HepG2 (cell line): ENCODE measurements at regions not wholly inside any gene's neighbourhood (a gene's known extent, or its start where the extent isn't known, plus 50 kb on each side); places are given as distances from the start of the nearest gene placed in this dataset.
A peak's percentile ranks its signal among the peaks of the same experiment; 100 is the strongest.

Experiments
- ATAC-seq: fragments of 200-7000 bp; cut with Tn5 transposase; 3 replicates; pipeline ENCODE4 v1.9.1; 2020; ENCODE audit warnings: mild to moderate bottlenecking, moderate library complexity
- BruUV-seq: library from RNA; stranded (reverse); fragments of 400-500 nt; replicated peaks from 2 replicates; lab custom pipeline; 2021; lab: Mats Ljungman, UMichigan
- CTCF ChIA-PET: fragments of 300-600 bp; formaldehyde crosslinking; extraction: SDS; loops from one replicate; lab custom pipeline; 2021; ENCODE audit warnings: low total read pairs, inconsistent platforms, low intra/inter-chr PET ratio; lab: Yijun Ruan, JAX
- POLR2A ChIA-PET: fragments of 350-600 bp; sonication (Branson Sonifier 250); formaldehyde crosslinking; loops from one replicate; lab custom pipeline; 2020; ENCODE audit warnings: antibody characterized with exemption, inconsistent platforms; lab: Yijun Ruan, JAX
- DNase-seq: peaks from one replicate; pipeline ENCODE4 v3.0.0-alpha.2; 2015; ENCODE audit warnings: low spot score
- FAIRE-seq: peaks from 3 replicates; lab custom pipeline; 2011; peaks lifted over from hg19 to GRCh38; lab: Jason Lieb, UNC
- H2AFZ ChIP-seq: one replicate; pipeline ENCODE4 v1.6.1; 2011; ENCODE audit warnings: low read length, inconsistent platforms
- H3K27ac ChIP-seq: fragments of 300-600 bp; 3 replicates; pipeline ENCODE4 v1.8.0; 2011; ENCODE audit warnings: mixed run types, mild to moderate bottlenecking, mixed read lengths, low read length, inconsistent platforms; ENCODE audit not compliant: insufficient read depth; ENCODE audit errors: extremely low read length
- H3K27me3 ChIP-seq, 2 experiments: fragments of 200-600 bp in 1 of 2; 2 replicates in 1 of 2; 3 replicates in 1 of 2; pipeline versions ENCODE4 v1.6.0 to v1.8.0; 2011; ENCODE audit warnings: low read length in 2 of 2, mild to moderate bottlenecking in 2 of 2, moderate library complexity in 2 of 2, inconsistent platforms in 1 of 2; ENCODE audit not compliant: insufficient read depth in 2 of 2, control insufficient read depth in 1 of 2
- H3K36me3 ChIP-seq, 2 experiments: fragments of 200-600 bp in 1 of 2; replicated peaks in 1 of 2; 2 replicates in 1 of 2; 3 replicates in 1 of 2; pipeline versions ENCODE4 v1.5.1 to v1.8.0; 2011; ENCODE audit warnings: low read length in 2 of 2, inconsistent platforms in 1 of 2; ENCODE audit not compliant: insufficient read depth in 2 of 2, control insufficient read depth in 1 of 2
- H3K4me1 ChIP-seq: 2 replicates; pipeline ENCODE4 v1.5.1; 2012; ENCODE audit warnings: low read length, inconsistent platforms; ENCODE audit not compliant: insufficient read depth
- H3K4me2 ChIP-seq: 2 replicates; pipeline ENCODE4 v1.6.0; 2011; ENCODE audit warnings: low read depth, low read length, inconsistent platforms
- H3K4me3 ChIP-seq, 3 experiments: fragments of 200-600 bp in 1 of 3; sonication (generic), shearing (Covaris generic) in 1 of 3; replicated peaks in 1 of 3; 2 replicates each; pipeline ENCODE4 v1.5.1; 2011 to 2016; ENCODE audit warnings: low read length in 3 of 3, inconsistent platforms in 2 of 3, low read depth in 2 of 3, mild to moderate bottlenecking in 2 of 3, control low read depth in 1 of 3, mixed read lengths in 1 of 3; ENCODE audit not compliant: insufficient read depth in 1 of 3
- H3K79me2 ChIP-seq: one replicate; pipeline ENCODE4 v1.6.1; 2011; ENCODE audit warnings: low read length, inconsistent platforms; ENCODE audit not compliant: insufficient read depth
- H3K9ac ChIP-seq: 2 replicates; pipeline ENCODE4 v1.6.0; 2011; ENCODE audit warnings: mild to moderate bottlenecking, low read depth, low read length, inconsistent platforms; ENCODE audit not compliant: insufficient read depth
- H3K9me3 ChIP-seq: 2 replicates; pipeline ENCODE4 v1.5.1; 2012; ENCODE audit warnings: mild to moderate bottlenecking, low read length
- H4K20me1 ChIP-seq: 2 replicates; pipeline ENCODE4 v1.6.0; 2011; ENCODE audit warnings: inconsistent platforms, mild to moderate bottlenecking, low read length, moderate library complexity; ENCODE audit not compliant: insufficient read depth
- GATAD2A ChIP-seq: IDR thresholded peaks from 2 replicates; pipeline ENCODE4 v1.6.1; 2016
- HDAC1 ChIP-seq: sonication (generic); formaldehyde crosslinking; IDR thresholded peaks from 2 replicates; pipeline ENCODE4 v1.5.1; 2020; ENCODE audit warnings: mild to moderate bottlenecking, missing genetic modification reagents
- IKZF4 ChIP-seq: sonication (generic); formaldehyde crosslinking; IDR thresholded peaks from 2 replicates; pipeline ENCODE4 v1.5.1; 2020; ENCODE audit warnings: borderline replicate concordance, mild to moderate bottlenecking, low read depth, missing genetic modification reagents; ENCODE audit errors: not compliant biosample characterization
- NBN ChIP-seq: fragments of 450-650 bp; conservative IDR thresholded peaks from 2 replicates; pipeline ENCODE4 v1.6.1; 2017
- TRAFD1 ChIP-seq: sonication (generic); formaldehyde crosslinking; IDR thresholded peaks from 2 replicates; pipeline ENCODE4 v1.5.1; 2020; ENCODE audit warnings: missing genetic modification reagents, mild to moderate bottlenecking, borderline replicate concordance
- ZFP36L1 ChIP-seq: sonication (generic); formaldehyde crosslinking; IDR thresholded peaks from 2 replicates; pipeline ENCODE4 v1.8.0; 2022; ENCODE audit warnings: mild to moderate bottlenecking, missing genetic modification reagents, moderate library complexity
- ZNF329 ChIP-seq: sonication (generic); formaldehyde crosslinking; IDR thresholded peaks from 2 replicates; pipeline ENCODE4 v1.9.0; 2021; ENCODE audit warnings: low read depth, mild to moderate bottlenecking, missing genetic modification reagents
- ZNF362 ChIP-seq: sonication (generic); formaldehyde crosslinking; IDR thresholded peaks from 2 replicates; pipeline ENCODE4 v1.4.0; 2020; ENCODE audit warnings: missing genetic modification reagents, mild to moderate bottlenecking, borderline replicate concordance
- WGBS: methylation state at CpG from one replicate; pipeline ENCODE4 v1.1.6; 2017; ENCODE audit warnings: low lambda C conversion rate; 5-methylcytosine and 5-hydroxymethylcytosine counted together
- in situ Hi-C: cut with HindIII; loops from 2 replicates; pipeline ENCODE4 v1.10.0; 2017; ENCODE audit warnings: low pct_unique_long_range_greater_than_20kb; ENCODE audit not compliant: extremely low pct_ligation_motif_present
- intact Hi-C: fragments of 100-400 bp; cut with micrococcal nuclease; formaldehyde crosslinking; loops from one replicate; pipeline ENCODE4 v1.10.0; 2022; ENCODE audit not compliant: unreplicated experiment

GRCh38 chr1:91120936-91121335 is 99.1 kb upstream of the ZNF644 start:
- no peaks in the 10 kb centered on the region for H3K36me3 ChIP-seq
- no peak overlapping the region for H3K27ac ChIP-seq
- no peak overlapping the region for H3K4me3 ChIP-seq
- ChIA-PET POLR2A (interaction anchor here (1.2 kb wide), 1 partner anchor 95 kb away, joined by 3 read pairs; no protein-coding TSS in a partner anchor), CTCF (no interaction called here)
- H4K20me1 ChIP-seq = no peaks in the 10 kb centered on the region
- FAIRE-seq = no peak
- no peak for DNase-seq
- intact Hi-C loops = no loop called here
- ATAC-seq = peak; percentile 48; the same call in 2 of the 3 replicates
- WGBS = 0% methylated on average over 1 of the region's 1 CpG
- no peaks in the 10 kb centered on the region for H3K27me3 ChIP-seq
- no peak overlapping the region for H3K9ac ChIP-seq
- no TSS peak for BruUV-seq
- no peaks in the 10 kb centered on the region for H3K79me2 ChIP-seq
- TF ChIP-seq IKZF4 (CRISPR knock-in tag) (no peak), GATAD2A (CRISPR knock-in tag) (no peak), NBN (no peak), HDAC1 (CRISPR knock-in tag) (no peak), ZNF362 (no peak), ZFP36L1 (no peak), TRAFD1 (no peak), ZNF329 (CRISPR knock-in tag) (no peak)
- no peak overlapping the region for H2AFZ ChIP-seq
- peaks cover 20% of the 10 kb centered on the region for H3K4me1 ChIP-seq
- in situ Hi-C loops = no loop called here
- no peaks in the 10 kb centered on the region for H3K9me3 ChIP-seq
- H3K4me2 ChIP-seq = no peak overlapping the region
